Activated CD4-positive, CD25-positive, alpha-beta regulatory T cell treated with anti-CD3 and anti-CD28 coated beads, Interleukin-2, amount 50 U/mL, for 24 hours (primary cell): ENCODE measurements at regions not wholly inside any gene's neighbourhood (a gene's known extent, or its start where the extent isn't known, plus 50 kb on each side); places are given as distances from the start of the nearest gene placed in this dataset.

Experiments
- ATAC-seq, 2 donors: fragments of 150-1000 bp; cut with Tn5 transposase; one replicate each; pipeline ENCODE4 v1.10.0; 2021; ENCODE audit warnings: mild to moderate bottlenecking in 1 of 2, moderate library complexity in 1 of 2

DNA sequence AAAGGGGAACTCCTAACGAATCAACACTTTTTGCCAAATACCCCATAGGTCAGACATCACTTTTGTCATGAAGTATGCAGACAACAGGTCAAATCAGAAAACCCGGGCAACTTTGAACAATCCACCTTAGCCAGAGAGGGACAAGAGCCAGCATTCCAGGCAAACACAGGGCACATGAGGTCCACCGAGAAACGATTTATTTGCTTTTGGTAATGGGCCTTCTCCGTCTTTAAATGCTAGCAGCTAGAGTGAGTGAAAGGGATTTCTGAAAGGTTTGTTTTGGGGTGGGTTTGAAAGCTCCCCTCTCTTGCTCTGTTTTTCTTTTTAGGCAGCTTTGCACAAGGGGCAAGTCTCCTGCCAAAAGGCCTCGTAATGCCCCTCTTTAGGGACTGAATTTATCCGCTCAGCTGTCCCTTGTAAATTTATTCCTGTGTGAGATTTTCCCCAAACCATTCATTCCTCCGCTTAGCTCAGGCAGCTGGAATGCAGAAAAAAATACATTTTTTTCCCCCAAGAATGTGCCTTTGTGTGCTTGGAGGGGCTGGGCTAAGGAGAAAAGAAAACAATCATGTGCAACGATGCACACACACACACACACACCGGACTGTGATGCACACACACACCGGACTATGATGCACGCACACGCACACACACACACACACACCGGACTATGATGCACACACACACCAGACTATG, 196.9 kb downstream of the SNX19 start:
- ATAC-seq = no peak

DNA sequence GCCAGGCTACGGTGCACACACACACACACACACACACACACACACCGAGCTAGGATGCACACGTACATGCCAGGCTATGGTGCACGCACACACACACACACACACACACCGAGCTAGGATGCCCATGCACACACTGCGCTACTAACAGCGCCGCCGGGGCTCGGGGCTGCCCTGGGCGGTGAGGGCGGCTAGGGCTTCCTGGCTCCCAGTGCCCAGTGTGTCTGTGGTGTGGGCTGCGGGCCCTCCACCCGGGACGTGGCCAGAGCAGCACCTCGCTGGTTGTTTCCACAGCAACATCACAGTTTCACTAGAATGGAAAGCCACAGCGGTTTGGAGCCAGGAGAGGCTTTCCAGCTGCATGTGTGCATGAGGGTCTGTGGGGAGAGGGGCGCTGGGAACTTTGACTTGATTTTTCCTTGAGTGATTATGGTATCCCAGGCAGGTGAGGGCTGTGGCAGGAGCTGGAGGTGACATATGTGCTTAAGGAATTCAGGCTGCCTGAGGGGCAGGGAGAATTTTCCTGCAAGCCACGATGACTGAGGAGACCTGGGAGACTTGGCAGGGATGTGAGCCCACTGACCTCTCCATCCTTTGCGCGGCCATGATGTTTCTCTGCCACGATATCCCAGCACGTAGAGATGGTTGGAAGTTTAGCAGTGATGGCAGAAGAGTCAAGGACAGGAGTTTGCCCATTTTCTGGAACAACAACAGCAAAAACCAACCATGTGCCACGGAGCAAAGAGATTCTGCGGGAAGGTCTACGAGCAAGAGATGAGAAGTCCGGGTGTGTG, 195.9 kb downstream of the SNX19 start:
- ATAC-seq = no peak

DNA sequence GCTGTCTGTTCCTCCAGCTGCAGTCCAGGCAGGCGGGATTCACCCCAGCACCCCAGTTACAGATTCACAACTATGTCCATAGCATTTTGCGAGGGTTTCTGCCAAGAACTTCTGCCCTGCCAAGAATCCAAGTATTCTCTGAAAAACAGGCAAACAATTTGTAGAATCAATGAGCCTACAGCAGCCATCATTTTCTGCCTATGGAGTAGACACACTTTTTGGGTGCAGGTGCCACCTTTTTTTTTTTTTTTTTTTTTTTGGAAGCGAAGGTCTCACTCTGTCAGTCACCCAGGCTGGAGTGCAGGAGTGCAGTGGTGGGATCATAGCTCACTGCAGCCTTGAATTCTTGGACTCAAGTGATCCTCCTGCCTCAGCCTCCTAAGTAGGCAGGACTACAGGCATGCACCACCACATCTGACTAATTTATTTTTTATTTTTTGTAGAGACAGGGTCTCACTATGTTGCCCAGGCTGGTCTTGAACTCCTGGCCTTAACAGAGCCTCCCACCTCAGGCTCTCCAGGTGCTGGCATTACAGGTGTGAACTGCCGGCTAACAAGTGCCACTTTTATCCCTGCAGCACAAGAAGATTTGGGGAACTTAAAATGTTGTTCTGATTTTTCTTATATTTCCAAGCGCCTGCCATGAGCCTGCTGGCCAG, 195.1 kb downstream of the SNX19 start:
- no peak for ATAC-seq

DNA sequence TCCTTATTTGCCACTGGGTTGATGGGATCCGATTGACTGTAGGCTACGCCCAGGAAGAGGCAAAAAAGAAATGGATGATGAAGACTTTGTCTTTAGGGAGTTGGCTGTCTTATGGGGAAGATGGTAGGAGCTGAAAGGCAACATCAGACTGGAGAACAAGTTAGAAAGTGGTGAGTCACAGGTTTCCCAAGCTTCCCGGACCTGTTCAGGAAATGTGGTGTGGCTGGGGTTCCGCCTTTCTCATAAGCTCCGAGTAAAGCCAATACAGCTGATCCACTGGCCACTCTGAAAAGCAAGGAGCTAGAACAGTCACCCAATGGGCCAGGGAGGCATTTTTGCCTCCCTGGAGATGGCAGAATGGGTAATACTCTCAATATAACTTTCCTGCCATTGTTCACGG, 194.5 kb downstream of the SNX19 start:
- no peak for ATAC-seq

DNA sequence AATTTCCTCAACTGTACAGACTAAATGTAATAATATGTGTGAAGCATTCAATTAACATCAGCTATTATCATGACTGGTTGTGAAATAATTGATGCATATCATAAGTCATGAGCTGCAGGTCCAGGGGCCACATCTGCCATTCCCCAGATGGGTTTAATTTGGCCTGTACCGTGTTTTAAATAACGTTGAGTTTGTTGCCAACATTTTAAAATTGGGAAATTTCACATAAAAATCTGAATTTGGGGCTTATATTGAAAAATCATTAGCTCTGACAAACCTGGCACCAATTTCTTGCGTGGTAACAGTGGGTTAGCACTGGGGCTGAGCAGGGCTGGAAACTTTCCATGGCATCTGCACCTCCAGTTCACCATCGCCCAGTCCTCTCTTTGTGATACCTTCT, 193.9 kb downstream of the SNX19 start:
- no peak for ATAC-seq

DNA sequence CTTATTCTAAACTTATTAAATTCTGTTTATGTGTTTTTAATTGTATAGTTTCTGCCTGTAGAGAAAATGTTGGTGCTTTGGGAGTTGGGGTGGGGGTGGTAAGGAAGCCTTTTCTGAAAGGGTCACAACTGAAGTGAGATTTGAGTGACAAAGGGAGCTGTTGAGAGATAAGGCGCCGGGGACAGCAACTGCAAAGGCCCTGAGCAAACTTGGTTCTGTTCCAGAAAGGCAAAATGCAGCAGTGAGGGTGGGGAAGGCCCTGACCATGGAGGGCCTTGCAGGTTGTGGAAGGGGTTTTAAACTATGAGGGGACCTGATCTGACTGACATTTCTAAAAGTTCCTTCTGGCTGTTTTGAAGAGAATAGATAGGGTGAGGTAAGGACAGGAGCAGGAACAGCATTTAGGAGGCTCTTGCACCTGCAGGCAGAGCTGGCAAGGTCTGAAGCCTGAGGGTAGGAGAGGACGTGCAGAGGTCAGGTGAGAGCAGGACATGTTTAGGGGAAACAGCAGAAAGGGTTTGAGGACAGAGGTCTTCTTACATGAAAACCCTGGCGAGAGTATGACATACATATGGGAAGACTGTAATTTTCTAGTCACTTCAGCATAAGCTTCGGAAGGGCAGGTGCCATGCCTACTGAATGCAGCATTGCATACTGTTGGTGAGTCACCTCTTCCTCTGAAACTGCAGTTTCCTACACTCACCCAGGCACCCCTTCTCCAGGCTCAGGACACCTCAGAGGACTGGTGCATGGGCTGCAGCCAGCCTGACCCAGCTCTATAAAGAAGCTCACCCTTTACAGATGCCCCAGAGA, 190.7 kb downstream of the SNX19 start:
- no peak for ATAC-seq

DNA sequence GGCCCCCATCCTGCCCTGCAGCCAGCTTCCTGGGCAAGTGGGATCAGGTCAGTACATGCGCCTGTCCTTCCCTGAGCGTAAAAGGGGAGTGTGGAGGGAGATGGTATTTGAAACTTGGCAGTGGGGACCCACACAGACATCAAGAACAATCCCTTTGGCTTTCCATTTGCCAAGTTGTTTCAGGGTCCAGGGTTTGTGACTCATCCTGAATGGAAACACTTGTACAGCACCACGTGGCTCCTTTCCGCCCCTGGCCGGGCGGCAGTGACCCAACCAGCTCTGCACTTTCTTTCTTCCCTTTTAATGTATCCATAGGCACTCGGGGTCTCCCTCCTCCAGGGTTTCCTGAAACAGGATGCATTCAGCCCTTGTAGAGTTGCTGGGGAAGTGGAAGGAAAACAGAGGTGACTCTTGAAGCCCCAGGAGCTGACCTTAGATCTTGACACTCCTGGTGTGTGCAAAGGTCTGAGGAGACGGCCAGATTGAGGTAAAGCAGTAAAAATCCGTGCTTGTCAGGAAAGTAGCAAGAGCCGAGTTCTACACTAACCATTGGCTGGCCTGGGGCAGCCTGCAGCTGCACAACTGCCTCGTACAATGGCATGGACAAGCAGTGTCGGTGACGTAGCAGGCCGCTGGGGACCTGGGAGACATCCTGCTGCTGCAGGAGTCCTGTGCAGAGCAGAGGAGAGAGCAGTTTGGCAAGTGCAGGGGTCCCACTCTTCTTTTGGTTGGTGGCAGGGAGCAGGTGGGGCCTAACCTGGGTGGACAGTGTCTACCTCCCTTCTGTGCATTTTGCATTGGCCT, 189.8 kb downstream of the SNX19 start:
- no peak for ATAC-seq

DNA sequence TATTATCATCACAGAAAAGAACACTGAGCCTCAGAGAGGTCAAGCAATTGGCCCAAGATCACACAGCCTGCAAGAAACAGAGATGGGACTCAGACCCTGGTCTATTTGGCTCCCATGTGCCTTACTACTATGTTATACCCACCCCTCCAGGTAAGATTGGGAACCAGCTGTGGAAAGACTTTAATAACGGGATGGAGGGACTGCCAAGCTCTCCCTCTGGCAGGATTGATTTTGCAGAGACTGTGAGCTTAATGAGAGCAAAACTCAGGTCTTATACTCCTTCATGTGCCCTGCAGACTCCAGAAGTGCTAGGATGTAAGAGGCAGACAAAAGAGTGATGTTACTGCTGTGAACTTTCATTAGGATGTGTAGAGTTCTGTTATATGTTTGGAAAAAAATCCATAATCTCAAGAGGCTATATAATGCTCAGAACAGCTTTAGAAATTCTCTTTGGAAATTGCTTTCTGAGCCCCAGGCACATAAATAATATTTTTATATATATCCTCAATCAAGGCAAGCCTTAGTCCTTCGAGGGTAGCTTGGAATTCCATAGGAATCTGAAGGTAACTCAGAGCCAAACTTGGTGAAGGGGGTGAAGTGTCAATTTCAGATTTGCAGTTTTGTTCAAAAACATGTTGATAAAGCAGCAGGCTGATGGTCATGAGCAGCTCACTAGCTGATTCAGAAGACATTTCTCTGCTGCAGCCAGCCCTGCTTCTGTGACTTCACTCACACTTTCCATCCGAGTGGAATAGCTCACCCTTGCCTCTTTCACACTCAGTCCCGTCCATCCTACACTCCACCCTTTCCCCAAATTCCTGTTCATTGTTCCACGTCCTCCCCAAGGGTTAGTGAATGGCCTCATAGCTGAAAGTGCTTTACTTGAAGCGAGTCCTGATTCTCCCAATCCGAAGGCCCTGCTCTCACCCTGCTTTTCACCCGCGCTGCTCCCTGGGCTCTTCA, 188.8 kb downstream of the SNX19 start:
- ATAC-seq = no peak

DNA sequence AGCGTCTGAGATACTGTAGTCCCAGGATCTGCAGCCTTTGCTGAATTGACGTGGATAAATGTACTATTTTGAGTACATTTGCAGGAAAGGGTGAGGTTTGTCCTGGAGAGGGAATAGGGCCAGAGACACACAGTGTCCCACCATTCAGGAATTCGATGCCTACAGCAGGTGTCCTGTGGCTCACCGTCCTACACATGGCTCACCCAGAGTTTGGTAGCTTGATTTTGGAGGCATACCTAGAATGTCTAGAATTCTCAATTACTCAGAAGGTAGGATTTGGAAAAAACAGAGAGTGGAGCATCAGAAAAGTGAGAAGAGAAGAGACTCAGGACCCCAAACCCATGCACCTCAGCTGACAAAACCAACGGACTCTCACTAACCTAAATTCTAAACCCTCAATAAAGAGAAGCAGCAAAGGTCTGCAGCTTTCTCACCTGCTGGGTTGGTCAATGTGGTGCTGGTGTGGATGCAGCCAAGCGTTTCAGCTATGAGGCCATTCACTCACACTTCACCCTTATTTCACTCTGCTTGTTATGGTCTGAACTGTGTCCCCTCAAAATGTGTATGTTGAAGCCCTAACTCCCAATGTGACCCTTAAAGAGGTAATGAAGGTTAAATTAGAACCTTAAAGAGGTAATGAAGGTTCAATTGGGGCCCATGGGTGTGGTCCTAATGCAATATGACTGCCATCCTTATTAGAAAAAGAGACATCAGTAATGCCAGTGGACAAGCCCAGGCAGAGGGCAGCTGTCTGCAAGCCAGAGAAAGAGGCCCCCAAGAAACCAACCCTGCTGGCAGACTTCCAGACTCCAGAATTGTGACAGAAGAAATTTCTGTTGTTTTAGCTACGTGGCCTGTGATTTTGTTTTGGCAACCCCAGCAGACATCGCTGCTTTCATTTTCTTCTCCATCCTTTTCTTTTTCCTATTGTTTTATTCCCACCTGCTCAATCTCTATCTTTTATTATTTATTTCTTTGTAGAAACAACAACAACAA, 187.8 kb downstream of the SNX19 start:
- no peak for ATAC-seq

DNA sequence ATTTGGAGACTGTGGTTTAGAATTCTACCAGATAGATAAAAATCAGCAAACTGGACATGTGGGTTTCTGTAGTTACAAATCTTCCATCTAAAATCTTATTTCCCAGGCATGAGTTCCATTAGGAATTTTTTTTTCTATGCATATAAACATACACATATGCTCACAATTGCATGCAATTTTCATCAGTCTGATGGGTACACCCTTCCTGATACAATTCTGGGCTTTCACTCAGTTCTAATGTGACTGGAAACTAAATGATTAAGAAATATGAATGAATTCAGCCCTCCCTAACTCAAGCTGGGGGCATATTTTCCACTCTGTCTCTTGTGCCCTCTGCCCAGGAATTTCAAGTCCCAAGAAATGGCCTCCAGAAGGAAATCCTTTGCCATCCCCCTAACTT, 187.1 kb downstream of the SNX19 start:
- ATAC-seq = no peak

DNA sequence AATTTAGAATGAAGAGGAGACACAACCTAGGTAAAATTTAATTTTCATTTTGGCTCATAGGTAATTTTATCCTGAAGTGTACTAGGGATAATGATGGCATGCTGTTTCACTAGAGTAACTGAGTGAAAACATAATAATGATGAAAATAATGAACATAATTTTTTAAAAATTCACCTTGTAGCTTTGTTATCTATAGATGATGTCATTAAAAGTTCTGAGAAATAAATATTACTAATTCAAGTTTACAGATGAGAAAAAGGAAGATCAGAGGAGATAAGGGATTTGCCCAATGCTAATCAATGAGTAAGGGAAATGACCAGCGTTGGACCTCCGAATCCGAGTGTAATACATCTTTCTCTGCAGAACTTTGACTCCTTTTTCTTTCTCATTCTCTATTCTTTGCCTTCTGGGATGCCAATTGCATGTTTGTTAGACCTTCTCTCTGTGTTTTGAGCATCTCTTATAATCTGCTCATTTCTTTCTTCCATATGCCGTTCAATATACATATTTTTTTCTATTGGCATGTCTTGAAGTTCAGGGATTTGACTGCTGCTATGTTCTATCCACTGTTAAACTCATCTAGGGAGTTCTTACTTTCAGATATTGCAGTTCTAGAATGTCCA, 186.5 kb downstream of the SNX19 start:
- ATAC-seq = no peak

DNA sequence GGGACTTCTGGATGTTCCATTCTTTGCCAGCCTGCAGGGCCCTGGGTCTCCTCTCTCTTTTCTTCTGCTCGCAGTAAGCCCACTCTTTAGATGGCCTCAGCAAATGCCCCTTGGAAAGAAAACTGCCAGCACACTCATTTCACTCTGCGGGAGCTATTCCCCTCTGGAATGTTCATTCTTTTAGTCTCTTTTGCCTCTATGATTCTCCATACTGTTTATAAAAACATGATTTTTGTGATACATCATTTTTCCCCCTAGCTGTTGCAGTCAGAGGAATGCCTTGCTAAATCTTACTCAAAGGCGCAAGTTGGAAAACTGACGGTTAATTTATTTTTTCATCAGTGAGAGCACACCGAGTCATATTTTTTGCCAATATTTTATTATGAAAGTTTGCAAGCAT, 184.9 kb downstream of the SNX19 start:
- no peak for ATAC-seq

DNA sequence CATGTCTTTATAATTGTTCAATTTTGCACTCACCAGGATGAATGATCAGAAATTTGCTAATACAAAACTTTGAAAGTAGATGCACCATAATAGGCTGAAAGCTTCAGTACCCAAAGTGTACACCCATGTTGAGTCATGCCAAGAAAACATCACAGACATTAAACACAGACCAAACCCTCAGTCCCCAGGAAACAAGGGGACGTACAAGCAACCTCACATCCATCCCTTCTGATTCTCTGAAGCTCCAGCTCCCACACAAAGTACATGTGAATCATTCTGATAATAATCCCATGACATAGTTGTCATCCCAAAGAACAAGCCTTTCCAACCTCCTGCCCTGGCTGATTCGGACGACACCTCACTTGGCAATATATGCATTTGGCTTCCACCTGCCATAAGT, 183.8 kb downstream of the SNX19 start:
- ATAC-seq = no peak

DNA sequence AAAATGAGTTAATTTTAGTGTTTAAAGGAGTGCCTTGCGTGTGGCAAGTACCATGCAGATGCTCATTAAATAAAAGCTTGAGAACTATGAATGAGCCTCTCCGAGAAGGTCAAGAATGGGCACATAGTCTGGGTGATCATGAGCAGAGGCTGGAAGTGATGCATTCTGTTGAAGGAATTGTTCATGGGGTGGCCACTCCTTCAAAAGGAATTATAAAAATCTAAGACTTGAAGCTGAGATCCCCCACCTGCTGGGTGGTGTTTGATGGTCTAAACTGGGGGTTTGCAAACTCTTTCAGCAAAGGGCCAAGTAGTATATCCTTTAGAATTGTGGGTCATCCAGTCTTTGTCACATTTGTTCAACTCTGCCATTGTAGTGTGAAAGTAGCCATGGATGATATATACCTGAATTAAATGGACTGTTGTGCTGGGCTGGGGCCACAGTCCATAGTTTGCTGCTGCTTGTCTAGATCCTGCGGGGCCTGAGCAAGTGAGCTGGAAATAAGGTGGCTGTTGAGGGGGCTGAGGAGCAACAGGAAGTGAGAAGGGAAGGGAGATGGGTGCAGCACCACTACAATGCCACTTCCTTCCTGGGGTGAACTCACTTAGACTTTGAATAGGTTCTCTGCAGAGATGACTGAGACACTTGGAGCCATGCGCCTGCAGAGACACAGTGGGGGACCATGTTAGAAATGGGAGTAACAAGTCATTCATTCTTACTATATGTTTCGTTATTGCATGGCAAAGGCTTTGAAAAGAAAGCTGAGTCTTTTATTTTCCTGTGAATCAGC, 179.0 kb downstream of the SNX19 start:
- no peak for ATAC-seq

DNA sequence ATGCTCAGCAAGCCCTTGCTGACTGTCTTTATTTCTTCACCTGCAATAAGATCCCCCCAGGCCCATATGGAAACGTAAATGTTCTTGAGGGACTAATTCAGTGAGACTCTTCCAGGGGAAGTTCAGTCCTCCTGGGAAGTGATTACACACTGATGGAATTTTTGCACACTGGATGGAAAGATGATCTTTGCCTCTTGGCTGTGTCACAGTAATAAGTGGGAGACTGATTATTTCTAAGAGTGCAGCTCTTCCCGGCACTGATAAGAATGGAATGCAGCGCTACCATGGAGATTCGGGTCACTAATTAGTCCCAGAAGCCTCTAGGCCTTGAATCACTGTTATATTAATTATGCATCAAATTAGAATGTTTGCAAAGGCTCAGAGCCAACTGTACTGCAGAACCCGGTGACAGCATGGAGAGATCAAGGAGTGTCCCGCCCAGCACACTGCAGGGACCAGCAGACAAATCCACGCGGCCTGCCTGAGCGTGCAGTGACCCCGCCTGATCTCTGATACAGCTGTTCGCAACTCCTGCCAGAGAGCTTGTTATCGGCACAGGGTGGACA, 178.3 kb downstream of the SNX19 start:
- no peak for ATAC-seq

DNA sequence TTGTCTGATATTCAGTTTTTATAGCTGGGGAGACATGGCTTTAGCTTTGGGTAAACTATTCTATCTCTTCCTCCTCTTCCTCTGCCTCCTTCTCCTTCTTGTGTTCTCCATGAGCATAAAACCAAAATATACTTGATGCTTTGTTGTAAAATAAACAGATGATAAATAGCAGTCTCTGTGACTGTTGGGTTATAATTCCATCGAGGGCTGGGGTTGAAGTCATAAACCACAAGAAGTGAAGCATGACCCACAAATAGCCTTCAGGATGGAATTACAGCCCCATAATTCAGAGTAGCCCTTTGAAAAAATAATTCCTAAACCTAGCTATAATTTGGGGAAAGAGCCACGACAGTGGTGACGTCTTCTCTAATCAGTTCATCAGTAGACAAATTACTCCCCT, 177.7 kb downstream of the SNX19 start:
- no peak for ATAC-seq

DNA sequence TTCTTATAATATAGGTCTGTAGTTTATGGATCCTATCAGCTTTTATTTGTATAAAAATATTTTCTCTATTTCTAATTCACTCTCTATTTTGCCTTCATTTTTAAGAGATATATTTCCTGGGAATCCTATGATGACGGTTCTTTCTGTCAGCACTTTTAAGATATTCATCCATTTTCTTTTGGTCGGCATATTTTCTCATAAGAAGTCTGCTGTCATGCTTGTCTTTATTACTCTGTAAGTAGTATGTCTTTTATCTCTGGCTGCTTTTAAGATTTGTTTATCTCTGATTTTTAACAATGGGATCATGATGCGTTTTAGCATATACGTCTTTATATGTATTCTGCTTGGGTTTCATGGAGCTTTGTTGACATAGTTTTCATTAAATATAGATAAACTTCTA, 175.5 kb downstream of the SNX19 start:
- no peak for ATAC-seq

DNA sequence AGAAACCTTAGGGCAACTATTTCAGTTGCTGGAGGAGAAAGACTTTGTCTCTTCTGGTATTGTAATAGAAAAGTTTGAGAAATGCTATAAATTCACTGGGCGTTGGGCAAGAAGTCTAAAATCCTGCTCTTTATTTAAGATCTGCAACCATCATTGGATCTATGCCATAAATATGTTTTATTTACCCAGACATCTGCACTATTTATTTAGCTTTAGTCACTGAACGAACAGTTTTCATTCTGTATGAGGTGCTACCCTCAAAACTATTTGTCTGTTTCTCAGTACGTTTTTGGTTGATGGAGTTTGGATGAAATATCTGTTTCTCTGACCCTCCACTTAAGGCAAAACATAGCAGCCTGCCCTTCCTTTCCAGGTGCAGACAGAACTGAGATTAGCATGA, 171.5 kb downstream of the SNX19 start:
- ATAC-seq = no peak
